ENCODE measurements at regions not wholly inside any gene's neighbourhood (a gene's known extent, or its start where the extent isn't known, plus 50 kb on each side); places are given as distances from the start of the nearest gene placed in this dataset.

DNA sequence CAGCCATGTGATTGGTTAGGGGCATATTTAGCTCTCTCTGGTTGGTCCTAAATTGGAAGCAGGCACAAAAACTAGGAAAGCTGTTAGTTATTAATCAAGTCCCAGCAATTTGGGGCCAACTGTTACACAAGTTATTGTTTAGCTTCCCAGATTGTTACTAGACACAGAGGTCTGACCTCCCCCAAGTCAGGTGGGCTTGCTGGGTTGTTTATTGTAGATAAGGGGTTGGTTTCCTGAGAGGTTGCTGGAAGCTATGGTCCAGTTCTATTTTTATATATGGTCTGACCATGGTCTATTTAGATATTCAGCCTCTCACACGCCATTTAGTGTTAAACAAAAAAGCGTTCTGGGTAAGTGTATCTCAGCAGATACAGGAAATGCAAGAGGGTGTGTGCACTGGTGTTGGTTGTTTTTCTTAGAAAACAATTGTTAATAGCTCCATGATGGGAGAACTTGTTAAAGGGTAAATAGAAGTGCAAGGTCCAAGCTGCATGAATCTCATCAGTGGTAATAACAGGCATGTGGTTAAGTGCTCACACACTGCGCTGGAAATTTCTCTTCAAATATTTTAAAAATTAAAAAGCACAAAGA is 150.0 kb downstream of the RAP2A start:
- 56 to 74% methylated on average over 2 to 3 of the region's 3 CpGs for WGBS, 2 donors (ENCODE audit: low coverage in 1 of 2)
- no peak overlapping the region for H3K4me3 ChIP-seq
- H3K4me1 ChIP-seq, result no peaks in the 10 kb centered on the region
- no peaks in the 10 kb centered on the region for H3K27me3 ChIP-seq
- H3K36me3 ChIP-seq, result no peaks in the 10 kb centered on the region
- H3K27ac ChIP-seq, result no peak overlapping the region
- ATAC-seq, result no peak
- H3K9me3 ChIP-seq, result no peaks in the 10 kb centered on the region
- TF ChIP-seq, protein P1, sequence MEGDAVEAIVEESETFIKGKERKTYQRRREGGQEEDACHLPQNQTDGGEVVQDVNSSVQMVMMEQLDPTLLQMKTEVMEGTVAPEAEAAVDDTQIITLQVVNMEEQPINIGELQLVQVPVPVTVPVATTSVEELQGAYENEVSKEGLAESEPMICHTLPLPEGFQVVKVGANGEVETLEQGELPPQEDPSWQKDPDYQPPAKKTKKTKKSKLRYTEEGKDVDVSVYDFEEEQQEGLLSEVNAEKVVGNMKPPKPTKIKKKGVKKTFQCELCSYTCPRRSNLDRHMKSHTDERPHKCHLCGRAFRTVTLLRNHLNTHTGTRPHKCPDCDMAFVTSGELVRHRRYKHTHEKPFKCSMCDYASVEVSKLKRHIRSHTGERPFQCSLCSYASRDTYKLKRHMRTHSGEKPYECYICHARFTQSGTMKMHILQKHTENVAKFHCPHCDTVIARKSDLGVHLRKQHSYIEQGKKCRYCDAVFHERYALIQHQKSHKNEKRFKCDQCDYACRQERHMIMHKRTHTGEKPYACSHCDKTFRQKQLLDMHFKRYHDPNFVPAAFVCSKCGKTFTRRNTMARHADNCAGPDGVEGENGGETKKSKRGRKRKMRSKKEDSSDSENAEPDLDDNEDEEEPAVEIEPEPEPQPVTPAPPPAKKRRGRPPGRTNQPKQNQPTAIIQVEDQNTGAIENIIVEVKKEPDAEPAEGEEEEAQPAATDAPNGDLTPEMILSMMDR (IDR thresholded peaks at IDR 0.05), result no peak
- TF ChIP-seq EP300 (IDR thresholded peaks at IDR 0.05), result no peak
- no peak for TF ChIP-seq POLR2A (IDR thresholded peaks at IDR 0.05)
- no peak for TF ChIP-seq POLR2AphosphoS5 (IDR thresholded peaks at IDR 0.05)

GRCh38 chr13:97586941-97587340 is 153.0 kb downstream of the RAP2A start:
- ATAC-seq, result no peak
- no peaks in the 10 kb centered on the region for H3K36me3 ChIP-seq
- WGBS, 2 donors (ENCODE audit: low coverage in 1 of 2), result 69 to 91% methylated on average over 1 of the region's 1 CpG

DNA sequence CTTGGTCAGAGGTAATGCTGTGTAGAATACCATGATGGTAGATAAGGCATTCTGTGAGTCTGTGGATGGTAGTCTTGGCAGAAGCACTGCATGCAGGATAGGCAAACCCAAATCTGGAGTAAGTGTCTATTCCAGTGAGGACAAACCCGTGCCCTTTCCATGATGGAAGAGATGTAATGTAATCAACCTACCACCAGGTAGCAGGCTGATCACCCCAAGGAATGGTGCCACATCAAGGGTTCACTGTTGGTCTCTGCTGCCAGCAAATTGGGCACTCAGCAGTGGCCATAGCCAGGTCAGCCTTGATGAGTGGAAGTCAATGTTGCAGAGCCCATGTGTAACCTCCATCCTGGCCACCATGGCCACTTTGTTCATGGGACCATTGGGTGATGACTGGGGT is 155.0 kb downstream of the RAP2A start:
- H3K4me3 ChIP-seq, result no peak overlapping the region
- no peaks in the 10 kb centered on the region for H3K9me3 ChIP-seq
- no CpG with 5 or more reads among the region's 1 CpG for WGBS, 2 donors (ENCODE audit: low coverage in 1 of 2)
- H3K4me1 ChIP-seq, result no peaks in the 10 kb centered on the region
- H3K27ac ChIP-seq, result no peak overlapping the region
- ATAC-seq, result no peak
- H3K27me3 ChIP-seq, result peaks cover 7% of the 10 kb centered on the region
- no peaks in the 10 kb centered on the region for H3K36me3 ChIP-seq
- TF ChIP-seq, protein P1 (IDR thresholded peaks at IDR 0.05), result no peak
- TF ChIP-seq POLR2A (IDR thresholded peaks at IDR 0.05) (no peak), POLR2AphosphoS5 (IDR thresholded peaks at IDR 0.05) (no peak), EP300 (IDR thresholded peaks at IDR 0.05) (no peak)

More at GRCh38 chr13:97586941-97587340, 153.0 kb downstream of the RAP2A start:
- no peaks in the 10 kb centered on the region for H3K9me3 ChIP-seq
- no peak for TF ChIP-seq EP300 (IDR thresholded peaks at IDR 0.05)
- TF ChIP-seq POLR2AphosphoS5 (IDR thresholded peaks at IDR 0.05), result no peak
- no peak for TF ChIP-seq POLR2A (IDR thresholded peaks at IDR 0.05)
- TF ChIP-seq, protein P1 (IDR thresholded peaks at IDR 0.05), result no peak
- no peak overlapping the region for H3K4me3 ChIP-seq
- H3K27ac ChIP-seq, result no peak overlapping the region
- no peaks in the 10 kb centered on the region for H3K4me1 ChIP-seq
- no peaks in the 10 kb centered on the region for H3K27me3 ChIP-seq

- peaks cover 0 to 10% (median 0%) of the 10 kb centered on the region in 3 donors for H3K9me3 ChIP-seq
- no peaks in the 10 kb centered on the region for H3K36me3 ChIP-seq
- no peak for ATAC-seq
These were observed 166.6 kb downstream of the RAP2A start for GRCh38 chr13:97600458-97601075.

More at GRCh38 chr13:97600458-97601075, 166.6 kb downstream of the RAP2A start:
- no peak for TF ChIP-seq POLR2AphosphoS5 (IDR thresholded peaks at IDR 0.05)
- TF ChIP-seq POLR2A (IDR thresholded peaks at IDR 0.05), result no peak
- TF ChIP-seq, protein P1 (IDR thresholded peaks at IDR 0.05), result no peak
- TF ChIP-seq EP300 (IDR thresholded peaks at IDR 0.05), result no peak
- Histone ChIP-seq H3K27me3 (no peaks in the 10 kb centered on the region), H3K4me1 (no peaks in the 10 kb centered on the region), H3K4me3 (no peak overlapping the region), H3K27ac (no peak overlapping the region)
- WGBS, 2 donors (ENCODE audit: low coverage in 1 of 2), result 50 to 54% methylated on average over 3 of the region's 3 CpGs
